Activated T-cell treated with anti-CD3 and anti-CD28 coated beads, Interleukin-2, amount 50 U/mL, for 72 hours (primary cell): ENCODE measurements at regions not wholly inside any gene's neighbourhood (a gene's known extent, or its start where the extent isn't known, plus 50 kb on each side); places are given as distances from the start of the nearest gene placed in this dataset.
A peak's percentile ranks its signal among the peaks of the same experiment; 100 is the strongest.
"Not testable (repeated sequence)": the region's sequence is repeated elsewhere in the genome, so short reads cannot be mapped to it uniquely, and the experiment has no call there.

Source experiments
- ATAC-seq, 2 donors: fragments of 150-1000 bp; cut with Tn5 transposase; replicated peaks in 1 of 2; 2 replicates each; pipeline ENCODE4 v1.10.0; 2021; ENCODE audit warnings: moderate library complexity in 2 of 2, mild to moderate bottlenecking in 1 of 2
- DNase-seq, 2 donors: peaks; one replicate each; pipeline ENCODE4 v3.0.0; 2021 to 2022; ENCODE audit warnings: mixed read lengths in 1 of 2
- H3K27ac Mint-ChIP-seq: one replicate; pipeline ENCODE4 v1.8.0; 2022; ENCODE audit warnings: mild to moderate bottlenecking, moderate library complexity, mixed read lengths
- H3K27me3 Mint-ChIP-seq: one replicate; pipeline ENCODE4 v1.8.0; 2022; ENCODE audit warnings: low read depth, mixed read lengths
- H3K36me3 Mint-ChIP-seq, 2 donors: one replicate each; pipeline ENCODE4 v1.8.0; 2022; ENCODE audit warnings: mixed read lengths in 2 of 2, mild to moderate bottlenecking in 1 of 2; ENCODE audit not compliant: insufficient read depth in 2 of 2
- H3K4me1 Mint-ChIP-seq: one replicate; pipeline ENCODE4 v1.8.0; 2022; ENCODE audit warnings: low read depth, mixed read lengths
- H3K4me3 Mint-ChIP-seq, 2 donors: one replicate each; pipeline ENCODE4 v1.8.0; 2022; ENCODE audit warnings: mild to moderate bottlenecking in 2 of 2, mixed read lengths in 2 of 2, moderate library complexity in 2 of 2
- H3K9me3 Mint-ChIP-seq, 2 donors: one replicate each; pipeline ENCODE4 v1.8.0; 2022; ENCODE audit warnings: mixed read lengths in 2 of 2

- Mint-ChIP-seq H3K27ac (no peak overlapping the region), H3K36me3 (peaks cover 2 to 4% of the 10 kb centered on the region in 2 donors), H3K4me1 (no peaks in the 10 kb centered on the region), H3K4me3 (no peak overlapping the region), H3K9me3 (peaks cover 2 to 4% of the 10 kb centered on the region in 2 donors), H3K27me3 (no peaks in the 10 kb centered on the region)
- DNase-seq: no peak
- ATAC-seq: no peak
These were observed 561.9 kb downstream of the FLRT2 start for GRCh38 chr14:86091811-86092210.

GRCh38 chr14:86088156-86088555 lies 558.2 kb downstream of the FLRT2 start:
- H3K27me3 Mint-ChIP-seq: no peaks in the 10 kb centered on the region
- no peak overlapping the region for H3K27ac Mint-ChIP-seq
- DNase-seq (no peak), ATAC-seq (no peak)
- no peaks in the 10 kb centered on the region for H3K4me1 Mint-ChIP-seq
- H3K4me3 Mint-ChIP-seq: no peak overlapping the region
- H3K9me3 Mint-ChIP-seq: peaks cover 2 to 4% of the 10 kb centered on the region in 2 donors
- peaks cover 2 to 4% of the 10 kb centered on the region in 2 donors for H3K36me3 Mint-ChIP-seq

GRCh38 chr14:86087377-86087776 lies 557.4 kb downstream of the FLRT2 start:
- Mint-ChIP-seq H3K27ac (no peak overlapping the region), H3K36me3 (peaks cover 2 to 4% of the 10 kb centered on the region in 2 donors)
- no peak for ATAC-seq

DNA sequence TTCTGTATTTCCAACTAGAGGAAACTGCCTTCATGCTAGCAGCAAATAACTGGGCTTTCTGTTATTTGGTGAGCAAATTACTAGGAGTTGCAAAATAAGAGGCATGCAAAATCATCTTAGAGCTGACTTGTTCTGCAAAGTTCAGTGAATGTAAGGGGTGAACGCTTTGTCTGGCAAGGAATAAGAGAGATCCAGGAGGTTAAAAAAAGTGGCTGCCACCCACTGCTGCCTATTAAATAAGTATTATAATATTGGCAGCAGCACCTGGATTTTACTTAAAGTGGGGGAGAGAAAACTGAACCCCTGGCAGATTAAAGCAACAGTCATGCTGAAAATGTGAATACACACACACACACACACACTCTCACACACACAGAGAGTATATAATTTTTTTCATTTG lies 557.0 kb downstream of the FLRT2 start:
- H3K9me3 Mint-ChIP-seq: peaks cover 1% of the 10 kb centered on the region in 2 donors
- H3K4me3 Mint-ChIP-seq: no peak overlapping the region
- no peak for DNase-seq
- H3K27ac Mint-ChIP-seq: no peak overlapping the region
- no peaks in the 10 kb centered on the region for H3K27me3 Mint-ChIP-seq
- no peak for ATAC-seq
- H3K4me1 Mint-ChIP-seq: no peaks in the 10 kb centered on the region
- peaks cover 2 to 3% of the 10 kb centered on the region in 2 donors for H3K36me3 Mint-ChIP-seq

More at GRCh38 chr14:86087377-86087776, 557.4 kb downstream of the FLRT2 start:
- peaks cover 2 to 4% of the 10 kb centered on the region in 2 donors for H3K9me3 Mint-ChIP-seq
- no peaks in the 10 kb centered on the region for H3K27me3 Mint-ChIP-seq
- DNase-seq: no peak
- H3K4me3 Mint-ChIP-seq: no peak overlapping the region
- no peaks in the 10 kb centered on the region for H3K4me1 Mint-ChIP-seq

DNA sequence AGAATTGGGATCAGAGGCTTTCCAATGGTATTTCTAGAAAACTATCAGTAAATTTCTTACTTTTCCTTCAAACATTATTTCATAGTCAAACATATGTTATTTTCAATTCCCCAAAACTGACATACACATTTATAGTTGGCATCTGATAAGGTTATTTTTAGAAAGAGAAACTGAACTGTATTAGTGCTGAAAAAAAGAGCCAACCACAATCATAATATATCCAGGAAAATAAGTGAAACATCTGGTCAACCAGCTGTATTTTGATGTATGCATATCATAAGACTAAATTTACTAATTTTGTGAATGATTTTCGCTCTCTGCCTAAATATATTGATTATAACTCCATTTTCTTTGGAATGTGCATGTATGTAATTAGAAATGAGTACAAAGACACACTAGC lies 554.2 kb downstream of the FLRT2 start:
- ATAC-seq (no peak), DNase-seq (no peak)
- Mint-ChIP-seq H3K4me3 (no peak overlapping the region), H3K9me3 (peaks cover 2 to 5% of the 10 kb centered on the region in 2 donors), H3K4me1 (no peaks in the 10 kb centered on the region), H3K36me3 (peaks cover 0 to 9% of the 10 kb centered on the region in 2 donors), H3K27ac (no peak overlapping the region), H3K27me3 (no peaks in the 10 kb centered on the region)

GRCh38 chr14:86083616-86084015 lies 553.7 kb downstream of the FLRT2 start:
- Mint-ChIP-seq H3K9me3 (peaks cover 2 to 5% of the 10 kb centered on the region in 2 donors), H3K4me1 (no peaks in the 10 kb centered on the region), H3K36me3 (peaks cover 2 to 12% of the 10 kb centered on the region in 2 donors), H3K27me3 (no peaks in the 10 kb centered on the region), H3K27ac (no peak overlapping the region), H3K4me3 (no peak overlapping the region)
- no peak for ATAC-seq
- no peak for DNase-seq

- no peak overlapping the region for H3K27ac Mint-ChIP-seq
These were observed 542.4 kb downstream of the FLRT2 start for GRCh38 chr14:86072116-86072894.

GRCh38 chr14:86066651-86067050 lies 536.7 kb downstream of the FLRT2 start:
- Mint-ChIP-seq H3K4me3 (no peak overlapping the region), H3K27ac (no peak overlapping the region), H3K9me3 (no peaks in the 10 kb centered on the region), H3K27me3 (no peaks in the 10 kb centered on the region), H3K36me3 (no peaks in the 10 kb centered on the region), H3K4me1 (no peaks in the 10 kb centered on the region)
- no peak for ATAC-seq
- DNase-seq: no peak

More at GRCh38 chr14:86072116-86072894, 542.4 kb downstream of the FLRT2 start:
- Mint-ChIP-seq H3K4me3 (no peak overlapping the region), H3K9me3 (no peaks in the 10 kb centered on the region), H3K27me3 (no peaks in the 10 kb centered on the region), H3K4me1 (no peaks in the 10 kb centered on the region), H3K36me3 (peaks cover 0 to 2% of the 10 kb centered on the region in 2 donors)
- DNase-seq: no peak
- no peak for ATAC-seq

GRCh38 chr14:86065407-86065806 lies 535.5 kb downstream of the FLRT2 start:
- no peaks in the 10 kb centered on the region for H3K9me3 Mint-ChIP-seq
- H3K4me1 Mint-ChIP-seq: no peaks in the 10 kb centered on the region
- DNase-seq (no peak), ATAC-seq (no peak)
- H3K27me3 Mint-ChIP-seq: no peaks in the 10 kb centered on the region
- H3K27ac Mint-ChIP-seq: no peak overlapping the region
- no peaks in the 10 kb centered on the region for H3K36me3 Mint-ChIP-seq
- no peak overlapping the region for H3K4me3 Mint-ChIP-seq

DNA sequence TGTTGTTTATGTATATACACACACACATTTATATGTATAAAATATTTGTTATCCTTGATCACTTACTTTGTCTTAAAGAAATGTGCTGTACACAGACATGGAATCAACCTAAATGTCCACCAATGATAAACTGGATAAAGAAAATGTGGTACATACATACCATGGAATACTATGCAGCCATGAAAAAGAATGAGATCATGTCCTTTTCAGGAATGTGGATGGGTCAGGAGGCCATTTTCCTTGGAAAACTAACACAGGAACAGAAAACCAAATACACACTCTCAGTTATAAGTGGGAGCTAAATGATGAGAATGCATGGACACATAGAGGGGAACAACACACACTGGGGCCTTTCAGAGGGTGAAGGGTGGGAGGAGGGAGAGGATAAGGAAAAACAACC lies 534.7 kb downstream of the FLRT2 start:
- H3K9me3 Mint-ChIP-seq, ATAC-seq, H3K27ac Mint-ChIP-seq, H3K4me1 Mint-ChIP-seq, H3K36me3 Mint-ChIP-seq, H3K4me3 Mint-ChIP-seq, H3K27me3 Mint-ChIP-seq, DNase-seq: not testable (repeated sequence)

GRCh38 chr14:86057018-86057667 lies 527.2 kb downstream of the FLRT2 start:
- peak; percentile 25 to 30 for DNase-seq
- H3K27me3 Mint-ChIP-seq: no peaks in the 10 kb centered on the region
- no peak overlapping the region for H3K4me3 Mint-ChIP-seq
- H3K4me1 Mint-ChIP-seq: no peaks in the 10 kb centered on the region
- no peaks in the 10 kb centered on the region for H3K9me3 Mint-ChIP-seq
- ATAC-seq: no peak
- H3K36me3 Mint-ChIP-seq: no peaks in the 10 kb centered on the region
- H3K27ac Mint-ChIP-seq: no peak overlapping the region

GRCh38 chr14:86055512-86056075 lies 525.6 kb downstream of the FLRT2 start:
- Mint-ChIP-seq H3K27ac (no peak overlapping the region), H3K27me3 (no peaks in the 10 kb centered on the region), H3K4me1 (no peaks in the 10 kb centered on the region), H3K36me3 (no peaks in the 10 kb centered on the region), H3K9me3 (no peaks in the 10 kb centered on the region), H3K4me3 (no peak overlapping the region)
- no peak for DNase-seq
- ATAC-seq: peak; percentile 50 to 56

DNA sequence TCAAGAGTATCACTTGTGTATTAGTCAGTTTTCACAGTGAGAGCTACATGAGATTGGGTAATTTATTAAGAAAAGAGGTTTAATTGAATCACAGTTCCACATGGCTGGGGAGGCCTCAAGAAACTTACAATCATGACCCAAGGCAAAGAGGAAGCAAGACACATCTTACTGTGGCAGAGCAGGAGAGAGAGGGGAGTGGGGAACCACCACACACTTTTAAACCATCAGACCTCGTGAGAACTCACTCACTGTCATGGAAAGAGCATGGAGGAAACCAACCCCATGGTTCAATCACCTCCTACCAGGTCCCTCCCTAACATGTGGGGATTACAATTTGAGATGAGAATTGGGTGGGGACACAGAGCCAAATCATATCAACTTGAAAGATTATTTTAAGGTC lies 522.9 kb downstream of the FLRT2 start:
- Mint-ChIP-seq H3K27me3 (no peaks in the 10 kb centered on the region), H3K36me3 (no peaks in the 10 kb centered on the region), H3K27ac (no peak overlapping the region), H3K4me1 (no peaks in the 10 kb centered on the region), H3K9me3 (no peaks in the 10 kb centered on the region), H3K4me3 (no peak overlapping the region)
- DNase-seq: no peak
- no peak for ATAC-seq
